HG03045 (cell line): ENCODE measurements at regions not wholly inside any gene's neighbourhood (a gene's known extent, or its start where the extent isn't known, plus 50 kb on each side); places are given as distances from the start of the nearest gene placed in this dataset.
"Not testable (repeated sequence)": the region's sequence is repeated elsewhere in the genome, so short reads cannot be mapped to it uniquely, and the experiment has no call there.

Experiments used
- ATAC-seq: cut with Tn5 transposase; IDR thresholded peaks from one replicate; pipeline ENCODE4 v1.9.1; 2021; ENCODE audit warnings: mild to moderate bottlenecking, moderate library complexity; ENCODE audit not compliant: unreplicated experiment

GRCh38 chr10:80741278-80741677 is 203.6 kb downstream of the SH2D4B start:
- no peak for ATAC-seq

GRCh38 chr10:80750268-80750667 is 212.6 kb downstream of the SH2D4B start:
- ATAC-seq, result no peak

- ATAC-seq, result no peak
These were observed 214.2 kb downstream of the SH2D4B start for GRCh38 chr10:80751940-80752339.

GRCh38 chr10:80753612-80754011 is 215.9 kb downstream of the SH2D4B start:
- ATAC-seq, result no peak

GRCh38 chr10:80755893-80756292 is 218.2 kb downstream of the SH2D4B start:
- no peak for ATAC-seq

- no peak for ATAC-seq
These were observed 222.0 kb downstream of the SH2D4B start for GRCh38 chr10:80759693-80760092.

- no peak for ATAC-seq
These were observed 223.2 kb downstream of the SH2D4B start for GRCh38 chr10:80760914-80761371.

- no peak for ATAC-seq
These were observed 230.3 kb downstream of the SH2D4B start for GRCh38 chr10:80767963-80768362.

GRCh38 chr10:80769700-80770160 is 232.0 kb downstream of the SH2D4B start:
- ATAC-seq, result no peak

GRCh38 chr10:80770239-80770638 is 232.5 kb downstream of the SH2D4B start:
- ATAC-seq, result no peak

GRCh38 chr10:80771285-80771684 is 233.6 kb downstream of the SH2D4B start:
- ATAC-seq, result no peak

- ATAC-seq, result no peak
These were observed 234.3 kb downstream of the SH2D4B start for GRCh38 chr10:80771902-80772555.

GRCh38 chr10:80772596-80772995 is 234.9 kb downstream of the SH2D4B start:
- no peak for ATAC-seq

- no peak for ATAC-seq
These were observed 247.0 kb downstream of the SH2D4B start for GRCh38 chr10:80784695-80785094.

- no peak for ATAC-seq
These were observed 248.6 kb downstream of the SH2D4B start for GRCh38 chr10:80786322-80786721.

GRCh38 chr10:80787952-80788351 is 250.2 kb downstream of the SH2D4B start:
- ATAC-seq, result no peak

- ATAC-seq, result no peak
These were observed 257.3 kb downstream of the SH2D4B start for GRCh38 chr10:80794994-80795393.

GRCh38 chr10:80805343-80806020 is 267.8 kb downstream of the SH2D4B start:
- ATAC-seq, result no peak

- no peak for ATAC-seq
These were observed 276.5 kb downstream of the SH2D4B start for GRCh38 chr10:80814147-80814652.

- no peak for ATAC-seq
These were observed 291.4 kb downstream of the SH2D4B start for GRCh38 chr10:80829151-80829550.

- ATAC-seq, result no peak
These were observed 291.9 kb downstream of the SH2D4B start for GRCh38 chr10:80829562-80829961.

GRCh38 chr10:80832693-80833092 is 295.0 kb downstream of the SH2D4B start:
- not testable (repeated sequence) for ATAC-seq
